OCI-LY7 (cell line): ENCODE measurements at regions not wholly inside any gene's neighbourhood (a gene's known extent, or its start where the extent isn't known, plus 50 kb on each side); places are given as distances from the start of the nearest gene placed in this dataset.

ENCODE experiments used
- BruUV-seq: library from RNA; stranded (reverse); fragments of 400-500 nt; replicated peaks from 2 replicates; lab custom pipeline; 2021; lab: Mats Ljungman, UMichigan
- CTCF ChIA-PET: fragments of 300-600 bp; sonication (Branson Sonifier 250); formaldehyde crosslinking; loops from one replicate; lab custom pipeline; 2022; ENCODE audit warnings: antibody characterized with exemption; ENCODE audit not compliant: unreplicated experiment; lab: Charles Lee
- POLR2A ChIA-PET: fragments of 300-600 bp; sonication (Branson Sonifier 250); formaldehyde crosslinking; loops from one replicate; lab custom pipeline; 2022; ENCODE audit warnings: antibody characterized with exemption; lab: Charles Lee
- DNase-seq: peaks from one replicate; pipeline ENCODE4 v3.0.0-alpha.2; 2015; ENCODE audit warnings: low spot score
- H2AFZ ChIP-seq: fragments of 200-600 bp; sonication (generic), shearing (Covaris generic); 2 replicates; pipeline ENCODE4 v1.6.1; 2014; ENCODE audit warnings: mild to moderate bottlenecking, antibody characterized with exemption, low read length, moderate library complexity
- H3K27ac ChIP-seq: fragments of 200-600 bp; sonication (generic); 2 replicates; pipeline ENCODE4 v1.5.1; 2014; ENCODE audit warnings: mixed run types, low read depth, mild to moderate bottlenecking, moderate library complexity, low read length, inconsistent platforms; ENCODE audit not compliant: poor library complexity, severe bottlenecking
- H3K36me3 ChIP-seq: fragments of 200-600 bp; sonication (generic); 2 replicates; pipeline ENCODE4 v1.6.1; 2014; ENCODE audit warnings: mild to moderate bottlenecking, antibody characterized with exemption, low read length, moderate library complexity, mixed read lengths; ENCODE audit not compliant: insufficient read depth
- H3K4me1 ChIP-seq: fragments of 200-600 bp; sonication (generic); 2 replicates; pipeline ENCODE4 v1.5.1; 2014; ENCODE audit warnings: mild to moderate bottlenecking, low read length; ENCODE audit not compliant: insufficient read depth, poor library complexity, severe bottlenecking
- H3K4me2 ChIP-seq: fragments of 200-600 bp; sonication (generic); 2 replicates; pipeline ENCODE4 v1.6.1; 2014; ENCODE audit warnings: mild to moderate bottlenecking, low read length
- H3K4me3 ChIP-seq: fragments of 200-600 bp; sonication (generic); 2 replicates; pipeline ENCODE4 v1.5.1; 2014; ENCODE audit warnings: mild to moderate bottlenecking, low read depth, low read length; ENCODE audit not compliant: poor library complexity, severe bottlenecking
- H3K79me2 ChIP-seq: fragments of 200-600 bp; sonication (generic); 2 replicates; pipeline ENCODE4 v1.6.1; 2016; ENCODE audit warnings: low read depth, mild to moderate bottlenecking, low read length, moderate library complexity, mixed read lengths; ENCODE audit not compliant: insufficient read depth
- H3K9me2 ChIP-seq: fragments of 200-600 bp; sonication (generic); 2 replicates; pipeline ENCODE4 v1.6.1; 2016; ENCODE audit warnings: mild to moderate bottlenecking, low read length, mixed read lengths; ENCODE audit not compliant: insufficient read depth
- H3K9me3 ChIP-seq: fragments of 200-600 bp; sonication (generic); 2 replicates; pipeline ENCODE4 v1.6.1; 2014; ENCODE audit warnings: mild to moderate bottlenecking, mixed run types, low read length, mixed read lengths
- H4K20me1 ChIP-seq: fragments of 200-600 bp; sonication (generic); 2 replicates; pipeline ENCODE4 v1.6.1; 2014; ENCODE audit warnings: mild to moderate bottlenecking, antibody characterized with exemption, low read length, moderate library complexity, mixed read lengths; ENCODE audit not compliant: insufficient read depth
- CTCF ChIP-seq: fragments of 200-600 bp; sonication (generic); conservative IDR thresholded peaks from 2 replicates; pipeline ENCODE4 v1.5.1; 2014; ENCODE audit warnings: mild to moderate bottlenecking, antibody characterized with exemption, low read length, moderate library complexity, mixed read lengths
- EZH2phosphoT487 ChIP-seq: fragments of 200-600 bp; sonication (generic); IDR thresholded peaks from 2 replicates; pipeline ENCODE4 v1.6.1; 2018; ENCODE audit warnings: low read depth, borderline replicate concordance, mild to moderate bottlenecking, mixed run types, antibody characterized with exemption, low read length, moderate library complexity, mixed read lengths
- intact Hi-C: fragments of 100-400 bp; cut with micrococcal nuclease; formaldehyde crosslinking; loops from one replicate; pipeline ENCODE4 v1.10.0; 2022; ENCODE audit not compliant: unreplicated experiment

- no peaks in the 10 kb centered on the region for H3K79me2 ChIP-seq
- intact Hi-C loops = no loop called here
- no peak overlapping the region for H2AFZ ChIP-seq
- H3K9me2 ChIP-seq = no peaks in the 10 kb centered on the region
- no peaks in the 10 kb centered on the region for H4K20me1 ChIP-seq
- no peak overlapping the region for H3K27ac ChIP-seq
- BruUV-seq = no TSS peak
- no peak for DNase-seq
- H3K4me2 ChIP-seq = no peak overlapping the region
- H3K36me3 ChIP-seq = no peaks in the 10 kb centered on the region
- ChIA-PET CTCF (no interaction called here), POLR2A (interaction anchor here (0.6 to 1.2 kb wide), 5 partner anchors 12 to 204 kb away, joined by 3 to 7 read pairs (median 3); no protein-coding TSS in a partner anchor)
- H3K4me1 ChIP-seq = no peaks in the 10 kb centered on the region
- H3K9me3 ChIP-seq = peaks cover 6% of the 10 kb centered on the region; the same call in 1 of the 2 replicates
- TF ChIP-seq EZH2phosphoT487 (no peak), CTCF (no peak)
- H3K4me3 ChIP-seq = no peak overlapping the region
Measured at GRCh38 chr3:191980443-191980842, 519.5 kb downstream of the PYDC2 start.

- H3K9me3 ChIP-seq = peaks cover 6% of the 10 kb centered on the region; the same call in 1 of the 2 replicates
- H3K79me2 ChIP-seq = no peaks in the 10 kb centered on the region
- H3K4me2 ChIP-seq = no peak overlapping the region
- no peaks in the 10 kb centered on the region for H3K36me3 ChIP-seq
- H3K4me3 ChIP-seq = no peak overlapping the region
- no peak overlapping the region for H3K27ac ChIP-seq
- H3K9me2 ChIP-seq = no peaks in the 10 kb centered on the region
- POLR2A ChIA-PET = no interaction called here
- H3K4me1 ChIP-seq = no peaks in the 10 kb centered on the region
- intact Hi-C loops = no loop called here
- no TSS peak for BruUV-seq
- H4K20me1 ChIP-seq = no peaks in the 10 kb centered on the region
- H2AFZ ChIP-seq = no peak overlapping the region
- TF ChIP-seq CTCF (no peak), EZH2phosphoT487 (no peak)
- no peak for DNase-seq
- CTCF ChIA-PET = no interaction called here
Measured at GRCh38 chr3:191982481-191982880, 521.5 kb downstream of the PYDC2 start.

- 0 out of 2 replicates have a peak, but pooled peaks cover under 1% of the 10 kb centered on the region for H3K9me3 ChIP-seq
- H3K36me3 ChIP-seq = no peaks in the 10 kb centered on the region
- no peaks in the 10 kb centered on the region for H3K9me2 ChIP-seq
- no peak overlapping the region for H3K4me3 ChIP-seq
- no peak for DNase-seq
- H2AFZ ChIP-seq = no peak overlapping the region
- ChIA-PET CTCF (interaction anchor here (0.5 kb wide), 1 partner anchor 1331 kb away, joined by 3 read pairs; no protein-coding TSS in a partner anchor), POLR2A (interaction anchor here (0.5 to 1.2 kb wide), 4 partner anchors 11 to 172 kb away, joined by 3 to 4 read pairs (median 4); no protein-coding TSS in a partner anchor)
- H3K4me2 ChIP-seq = no peak overlapping the region
- no TSS peak for BruUV-seq
- no peak overlapping the region for H3K27ac ChIP-seq
- TF ChIP-seq CTCF = no peak
- no peak for TF ChIP-seq EZH2phosphoT487
- H3K4me1 ChIP-seq = no peaks in the 10 kb centered on the region
- intact Hi-C loops = no loop called here
- H4K20me1 ChIP-seq = no peaks in the 10 kb centered on the region
- H3K79me2 ChIP-seq = no peaks in the 10 kb centered on the region
Measured at GRCh38 chr3:191985691-191986090, 524.7 kb downstream of the PYDC2 start.
